H1 (cell line): ENCODE measurements at regions not wholly inside any gene's neighbourhood (a gene's known extent, or its start where the extent isn't known, plus 50 kb on each side); places are given as distances from the start of the nearest gene placed in this dataset.

Source experiments
- CTCF ChIA-PET: fragments of 300-600 bp; sonication (Branson Sonifier 250); formaldehyde crosslinking; loops from one replicate; lab custom pipeline; 2021; ENCODE audit not compliant: partially characterized antibody; lab: Charles Lee
- POLR2A ChIA-PET: fragments of 300-600 bp; sonication (Branson Sonifier 250); formaldehyde crosslinking; loops from one replicate; lab custom pipeline; 2021; ENCODE audit warnings: inconsistent platforms; ENCODE audit not compliant: partially characterized antibody; lab: Charles Lee
- DNase-seq, 2 experiments: peaks; one replicate each; pipeline versions ENCODE4 v3.0.0 to v3.0.0-alpha.2; 2010 to 2022; ENCODE audit warnings: low spot score in 2 of 2, low read depth in 1 of 2, mixed read lengths in 1 of 2
- FAIRE-seq: peaks from 2 replicates; lab custom pipeline; 2011; peaks lifted over from hg19 to GRCh38; lab: Jason Lieb, UNC
- H2AFZ ChIP-seq: 2 replicates; pipeline ENCODE4 v1.8.1; 2012; ENCODE audit warnings: low read length, inconsistent platforms
- H2AK5ac ChIP-seq: 2 replicates; pipeline ENCODE4 v1.6.1; 2013; ENCODE audit warnings: low read depth, low read length
- H2BK120ac ChIP-seq: replicated peaks from 2 replicates; pipeline ENCODE3; 2013; ENCODE audit warnings: low read depth, low read length, inconsistent platforms
- H2BK12ac ChIP-seq: 2 replicates; pipeline ENCODE4 v1.6.1; 2013; ENCODE audit warnings: low read depth, low read length
- H2BK15ac ChIP-seq: 2 replicates; pipeline ENCODE4 v1.6.1; 2013; ENCODE audit warnings: low read length
- H2BK20ac ChIP-seq: 2 replicates; pipeline ENCODE4 v1.6.1; 2013; ENCODE audit warnings: low read length
- H2BK5ac ChIP-seq: 2 replicates; pipeline ENCODE4 v1.6.1; 2013; ENCODE audit warnings: low read depth, low read length
- H3K14ac ChIP-seq: 2 replicates; pipeline ENCODE4 v1.6.1; 2013; ENCODE audit warnings: inconsistent platforms; ENCODE audit not compliant: insufficient read length
- H3K18ac ChIP-seq: 2 replicates; pipeline ENCODE4 v1.6.1; 2013; ENCODE audit warnings: low read length; ENCODE audit errors: extremely low read depth
- H3K23ac ChIP-seq: 2 replicates; pipeline ENCODE4 v1.6.1; 2013; ENCODE audit warnings: inconsistent platforms; ENCODE audit not compliant: insufficient read length
- H3K23me2 ChIP-seq: 2 replicates; pipeline ENCODE4 v1.6.1; 2013; ENCODE audit warnings: low read depth, low read length
- H3K27ac ChIP-seq: 2 replicates; pipeline ENCODE4 v1.6.1; 2011; ENCODE audit warnings: low read depth, low read length, inconsistent platforms
- H3K27me3 ChIP-seq, 4 experiments: replicated peaks in 1 of 4; 1 replicate in 1 of 4; 2 replicates in 3 of 4; pipeline versions ENCODE4 v1.6.1 to v1.8.1; 2011 to 2013; ENCODE audit warnings: low read length in 3 of 4, mild to moderate bottlenecking in 3 of 4, inconsistent platforms in 2 of 4, mixed read lengths in 2 of 4, moderate library complexity in 1 of 4; ENCODE audit not compliant: control insufficient read depth in 3 of 4, insufficient read depth in 3 of 4; ENCODE audit errors: extremely low read depth in 1 of 4
- H3K36me3 ChIP-seq, 4 experiments: 2 replicates each; pipeline versions ENCODE4 v1.6.1 to v1.8.1; 2011 to 2013; ENCODE audit warnings: mild to moderate bottlenecking in 4 of 4, low read length in 3 of 4, moderate library complexity in 2 of 4, control low read depth in 1 of 4, inconsistent platforms in 1 of 4; ENCODE audit not compliant: insufficient read depth in 4 of 4, control insufficient read depth in 2 of 4
- H3K4ac ChIP-seq: replicated peaks from 2 replicates; pipeline ENCODE3; 2013; ENCODE audit warnings: low read length, low read depth, mixed read lengths, inconsistent platforms; ENCODE audit not compliant: insufficient read length
- H3K4me1 ChIP-seq, 4 experiments: replicated peaks in 1 of 4; 1 replicate in 1 of 4; 2 replicates in 3 of 4; pipeline versions ENCODE4 v1.6.1 to v1.8.1; 2011 to 2013; ENCODE audit warnings: low read length in 3 of 4, inconsistent platforms in 2 of 4, mixed read lengths in 1 of 4; ENCODE audit not compliant: insufficient read depth in 4 of 4, control insufficient read depth in 3 of 4
- H3K4me2 ChIP-seq, 2 experiments: 2 replicates each; pipeline versions ENCODE4 v1.6.1 to v1.8.1; 2011 to 2013; ENCODE audit warnings: low read depth in 2 of 2, low read length in 2 of 2, control low read depth in 1 of 2, inconsistent platforms in 1 of 2, mild to moderate bottlenecking in 1 of 2; ENCODE audit not compliant: insufficient read depth in 1 of 2
- H3K4me3 ChIP-seq, 4 experiments: fragments of 200-600, 300-600 bp in 1 of 4; sonication (generic), shearing (Covaris generic), sonication (Bioruptor Twin) in 1 of 4; 2 replicates each; pipeline versions ENCODE4 v1.5.1 to v1.8.1; 2011 to 2016; ENCODE audit warnings: low read length in 4 of 4, low read depth in 3 of 4, control low read depth in 2 of 4, inconsistent platforms in 2 of 4, mild to moderate bottlenecking in 2 of 4, mixed read lengths in 1 of 4, moderate library complexity in 1 of 4; ENCODE audit not compliant: insufficient read depth in 2 of 4; ENCODE audit errors: extremely low read depth in 1 of 4
- H3K56ac ChIP-seq: replicated peaks from 2 replicates; pipeline ENCODE3; 2013; ENCODE audit warnings: low read depth, mild to moderate bottlenecking, mixed read lengths, low read length, inconsistent platforms; ENCODE audit not compliant: insufficient read length
- H3K79me1 ChIP-seq: 2 replicates; pipeline ENCODE4 v1.6.1; 2013; ENCODE audit warnings: low read depth, low read length, control low read depth
- H3K79me2 ChIP-seq, 2 experiments: 2 replicates each; pipeline versions ENCODE4 v1.6.1 to v1.8.1; 2012 to 2013; ENCODE audit warnings: low read length in 2 of 2, mild to moderate bottlenecking in 2 of 2, inconsistent platforms in 1 of 2; ENCODE audit not compliant: insufficient read depth in 2 of 2, control insufficient read depth in 1 of 2
- H3K9ac ChIP-seq, 4 experiments: replicated peaks in 1 of 4; 1 replicate in 1 of 4; 2 replicates in 3 of 4; pipeline versions ENCODE4 v1.6.1 to v1.8.1; 2011 to 2013; ENCODE audit warnings: low read depth in 3 of 4, low read length in 3 of 4, control low read depth in 2 of 4, mild to moderate bottlenecking in 2 of 4, moderate library complexity in 2 of 4, inconsistent platforms in 1 of 4; ENCODE audit errors: extremely low read depth in 1 of 4
- H3K9me3 ChIP-seq, 2 experiments: 2 replicates each; pipeline versions ENCODE4 v1.6.1 to v1.8.1; 2012 to 2013; ENCODE audit warnings: mild to moderate bottlenecking in 2 of 2, moderate library complexity in 2 of 2, control low read depth in 1 of 2, inconsistent platforms in 1 of 2, low read depth in 1 of 2, low read length in 1 of 2, mixed read lengths in 1 of 2; ENCODE audit not compliant: insufficient read depth in 2 of 2
- H4K20me1 ChIP-seq, 2 experiments: replicated peaks in 1 of 2; 2 replicates each; pipeline versions ENCODE3 to v1.8.1; 2011 to 2013; ENCODE audit warnings: inconsistent platforms in 2 of 2, low read length in 2 of 2, mild to moderate bottlenecking in 1 of 2; ENCODE audit not compliant: insufficient read depth in 2 of 2, control insufficient read depth in 1 of 2
- H4K5ac ChIP-seq: 2 replicates; pipeline ENCODE4 v1.6.1; 2013; ENCODE audit warnings: low read length, low read depth, mixed read lengths, inconsistent platforms; ENCODE audit not compliant: insufficient read length
- H4K8ac ChIP-seq: 2 replicates; pipeline ENCODE4 v1.8.0; 2013; ENCODE audit warnings: mild to moderate bottlenecking, moderate library complexity, low read length, inconsistent platforms; ENCODE audit not compliant: insufficient read depth; ENCODE audit errors: extremely low read depth
- H4K91ac ChIP-seq: replicated peaks from 2 replicates; pipeline ENCODE3; 2013; ENCODE audit warnings: low read length, mixed read lengths, inconsistent platforms; ENCODE audit not compliant: insufficient read length
- CEBPB ChIP-seq: IDR thresholded peaks from 2 replicates; pipeline ENCODE4 v1.6.1; 2012; ENCODE audit warnings: low read depth, low read length
- CHD2 ChIP-seq: IDR thresholded peaks from 2 replicates; pipeline ENCODE4 v1.6.1; 2012; ENCODE audit warnings: low read length, improper control_type of control experiment
- WGBS, 2 experiments: shearing (Covaris generic) in 1 of 2; methylation state at CpG; one replicate each; pipeline versions ENCODE4 v1.1.6 to v1.1.7; 2013 to 2015; ENCODE audit warnings: low lambda C conversion rate in 2 of 2, mixed read lengths in 2 of 2, inconsistent platforms in 1 of 2, low coverage in 1 of 2, missing lambda C conversion rate in 1 of 2; ENCODE audit not compliant: insufficient replicate concordance in 2 of 2, insufficient coverage in 1 of 2, insufficient read length in 1 of 2; ENCODE audit errors: extremely low coverage in 1 of 2, missing lambda C conversion rate in 1 of 2; 5-methylcytosine and 5-hydroxymethylcytosine counted together

DNA sequence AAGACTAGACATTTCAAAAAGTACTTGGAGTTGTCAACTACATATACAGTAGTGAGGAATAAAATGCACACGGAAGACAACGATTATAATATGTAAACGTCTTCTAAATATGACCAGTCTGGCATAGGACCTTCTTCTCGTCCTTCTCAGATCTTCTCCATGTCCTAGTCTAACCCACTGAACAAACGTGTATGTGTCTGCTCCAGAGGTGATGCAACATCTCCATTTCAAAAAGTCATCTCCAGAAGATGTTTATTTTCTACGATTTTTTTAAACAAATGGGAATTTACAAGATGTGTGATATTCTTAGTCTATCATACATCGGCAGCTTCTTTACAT, 89.9 kb downstream of the GPX5 start:
- H3K79me2 ChIP-seq, result no peaks in the 10 kb centered on the region
- peak overlapping the region; percentile 68 to 80; a peak in 3 of 4 replicates for H3K4me2 ChIP-seq
- no peak overlapping the region for H3K18ac ChIP-seq
- ChIA-PET POLR2A (interaction anchor here (0.9 to 1.9 kb wide), 5 partner anchors 9 to 78 kb away, joined by 4 to 10 read pairs (median 6); no protein-coding TSS in a partner anchor), CTCF (interaction anchor here (1.5 kb wide), 2 partner anchors 8 to 23 kb away, joined by 3 to 6 read pairs; no protein-coding TSS in a partner anchor)
- no peak overlapping the region for H3K4ac ChIP-seq
- no peak overlapping the region for H2BK12ac ChIP-seq
- no peak overlapping the region for H3K14ac ChIP-seq
- H2BK20ac ChIP-seq, result no peak overlapping the region
- FAIRE-seq (no peak), DNase-seq (no peak)
- H3K9me3 ChIP-seq, result no peaks in the 10 kb centered on the region
- peak overlapping the region in 2 of 4 experiments; percentile 45 to 60; a peak in 4 of 8 replicates for H3K4me3 ChIP-seq
- no peak overlapping the region for H4K91ac ChIP-seq
- no peaks in the 10 kb centered on the region for H3K79me1 ChIP-seq
- H2BK15ac ChIP-seq, result no peak overlapping the region
- H3K56ac ChIP-seq, result no peak overlapping the region
- H2AFZ ChIP-seq, result no peak overlapping the region
- no peak overlapping the region for H3K23ac ChIP-seq
- TF ChIP-seq CHD2 (no peak), CEBPB (peak; percentile 45; the same call in 1 of the 2 replicates)
- WGBS, 2 experiments, result 94% methylated on average over 7 of the region's 7 CpGs; no CpG with 5 or more reads in 1 of the 2 experiments
- no peak overlapping the region for H3K9ac ChIP-seq
- H2BK120ac ChIP-seq, result no peak overlapping the region
- 0 out of 2 replicates have a peak, but pooled peaks cover 2% of the 10 kb centered on the region for H3K23me2 ChIP-seq
- H3K36me3 ChIP-seq, result no peaks in the 10 kb centered on the region
- H2AK5ac ChIP-seq, result no peak overlapping the region
- H4K5ac ChIP-seq, result no peak overlapping the region
- no peaks in the 10 kb centered on the region for H4K20me1 ChIP-seq
- no peak overlapping the region for H4K8ac ChIP-seq
- no peak overlapping the region for H3K27ac ChIP-seq
- H2BK5ac ChIP-seq, result no peak overlapping the region
- peaks cover 0 to 6% (median 4%) of the 10 kb centered on the region in 4 experiments; a peak in 2 of 7 replicates for H3K27me3 ChIP-seq
- no peaks in the 10 kb centered on the region; a peak in 2 of 7 replicates for H3K4me1 ChIP-seq
